TTC549 (cell line): ENCODE measurements at regions not wholly inside any gene's neighbourhood (a gene's known extent, or its start where the extent isn't known, plus 50 kb on each side); places are given as distances from the start of the nearest gene placed in this dataset.

Source experiments
- FAIRE-seq: peaks from 2 replicates; lab custom pipeline; 2012; peaks lifted over from hg19 to GRCh38; lab: Jason Lieb, UNC

DNA sequence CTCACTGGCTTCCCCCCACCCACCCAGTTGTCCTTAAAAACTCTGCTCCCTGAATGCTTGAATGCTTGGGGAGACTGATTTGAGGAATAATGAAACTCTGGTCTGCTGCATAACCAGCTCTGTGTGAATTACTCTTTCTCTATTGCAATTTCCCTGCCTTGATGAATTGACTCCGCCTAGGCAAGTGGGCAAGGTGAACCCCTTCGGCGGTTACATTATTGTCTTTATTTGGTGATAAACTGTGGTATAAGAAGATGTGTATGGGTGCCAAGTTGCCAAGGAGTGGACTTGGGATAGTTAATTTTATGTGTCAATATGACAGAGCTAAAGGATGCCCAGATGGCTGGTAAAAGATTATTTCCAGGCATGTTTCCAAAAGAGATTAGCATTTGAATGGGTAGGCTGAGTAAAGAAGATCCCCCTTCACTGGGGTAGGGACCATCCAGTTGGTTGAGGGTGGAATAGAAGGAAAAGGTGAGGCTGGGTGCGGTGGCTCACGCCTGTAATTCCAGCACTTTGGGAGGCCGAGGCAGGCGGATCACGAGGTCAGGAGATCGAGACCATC lies 98.5 kb upstream of the HAAO start:
- no peak for FAIRE-seq

GRCh38 chr2:42888321-42889245 lies 96.2 kb upstream of the HAAO start:
- no peak for FAIRE-seq

DNA sequence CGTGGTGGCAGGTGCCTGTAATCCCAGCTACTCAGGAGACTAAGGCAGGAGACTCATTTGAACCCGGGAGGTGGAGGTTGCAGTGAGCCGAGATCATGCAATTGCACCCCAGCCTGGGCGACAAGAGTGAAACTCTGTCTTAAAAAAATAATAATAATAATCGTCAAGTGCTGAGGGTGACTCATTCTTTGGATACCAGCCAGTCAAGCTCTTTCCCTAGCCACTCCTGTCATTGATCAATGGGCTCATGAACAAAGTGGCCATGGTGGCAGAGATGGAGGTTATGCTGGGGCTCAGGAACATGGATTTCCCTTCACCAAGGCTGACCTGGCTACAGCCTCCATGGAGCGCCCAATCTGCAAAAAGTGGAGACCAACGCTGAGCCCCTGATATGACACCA lies 94.5 kb upstream of the HAAO start:
- no peak for FAIRE-seq

DNA sequence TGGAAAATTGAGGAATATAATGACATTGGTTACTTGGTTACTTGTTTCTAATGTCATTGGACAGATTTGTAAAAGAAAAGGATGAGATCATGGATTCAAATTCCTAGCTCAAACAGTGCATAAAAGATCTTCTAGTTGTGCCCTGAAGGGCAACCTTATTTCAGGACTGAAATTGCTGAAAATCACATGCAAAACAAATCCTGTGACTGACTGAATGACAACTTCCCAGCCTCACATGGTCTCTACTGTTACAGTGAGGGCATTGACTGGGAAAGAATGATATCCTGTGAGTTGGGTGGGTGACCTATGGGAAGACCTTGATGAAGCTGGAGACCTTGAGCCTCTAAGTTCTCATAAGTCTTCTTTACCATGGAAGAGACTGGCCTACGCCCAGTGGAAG lies 90.4 kb upstream of the HAAO start:
- FAIRE-seq = no peak

- FAIRE-seq = no peak
Measured at GRCh38 chr2:42881732-42882131, 89.3 kb upstream of the HAAO start.

GRCh38 chr2:42880738-42881690 lies 88.6 kb upstream of the HAAO start:
- FAIRE-seq = no peak

- no peak for FAIRE-seq
Measured at GRCh38 chr2:42879913-42880737, 87.7 kb upstream of the HAAO start.

GRCh38 chr2:42879121-42879705 lies 86.8 kb upstream of the HAAO start:
- FAIRE-seq = no peak

GRCh38 chr2:42878581-42878980 lies 86.2 kb upstream of the HAAO start:
- no peak for FAIRE-seq

DNA sequence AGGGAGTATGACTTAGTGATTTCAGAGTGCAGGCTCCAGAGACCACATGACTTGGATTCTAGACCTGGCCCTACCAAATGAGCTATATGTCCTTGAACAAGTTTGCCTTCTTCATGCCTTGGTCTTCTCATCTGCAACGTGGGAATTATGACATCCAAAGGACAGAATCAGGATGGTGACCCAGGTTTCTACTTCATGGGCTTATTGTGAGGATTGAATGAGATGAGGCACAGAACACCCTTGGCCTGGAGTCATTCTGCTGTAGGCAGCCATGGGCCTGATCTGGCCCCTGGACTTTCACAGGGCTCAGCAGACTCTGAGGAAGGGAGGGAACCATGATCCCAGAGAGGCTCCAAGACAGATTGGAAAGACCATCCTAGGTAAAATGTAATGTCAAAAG lies 85.6 kb upstream of the HAAO start:
- FAIRE-seq = no peak

DNA sequence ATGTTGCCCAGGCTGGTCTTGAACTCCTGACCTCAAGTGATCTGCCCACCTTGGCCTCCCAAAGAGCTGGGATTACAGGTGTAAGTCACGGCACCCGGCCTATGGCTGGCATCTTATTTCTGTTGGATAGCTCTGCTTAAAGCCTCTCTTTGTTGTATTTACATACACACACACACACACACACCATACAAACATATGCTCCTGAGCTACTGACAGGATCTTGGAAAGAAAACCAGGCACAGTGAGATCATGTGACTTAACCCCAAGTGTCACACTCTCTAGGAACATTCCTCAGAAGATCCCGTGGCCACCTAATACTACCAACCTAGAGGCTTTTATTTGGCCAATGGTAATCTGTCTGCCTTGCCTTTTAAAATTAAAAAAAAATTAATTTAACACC lies 85.1 kb upstream of the HAAO start:
- no peak for FAIRE-seq

DNA sequence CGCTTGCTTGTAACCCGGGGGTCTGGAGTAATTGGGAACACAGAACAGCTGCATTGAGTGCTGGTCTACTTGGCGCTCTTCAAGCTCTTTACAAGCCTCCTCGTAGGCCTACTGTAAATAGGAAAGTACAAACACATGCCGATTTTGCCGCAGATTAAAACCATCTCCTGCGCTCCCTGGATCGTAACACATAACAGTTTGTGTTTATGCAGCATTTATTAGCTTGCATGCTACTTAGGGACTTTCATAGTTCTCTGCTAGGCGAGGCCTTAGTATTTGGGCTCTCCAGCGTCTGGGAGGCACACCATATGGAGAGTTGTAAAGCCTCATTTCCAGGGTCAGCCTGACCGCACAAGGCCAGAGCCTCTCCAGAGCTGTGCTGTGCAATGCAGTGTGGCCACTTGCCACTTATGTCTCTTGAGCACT lies 84.0 kb upstream of the HAAO start:
- no peak for FAIRE-seq

DNA sequence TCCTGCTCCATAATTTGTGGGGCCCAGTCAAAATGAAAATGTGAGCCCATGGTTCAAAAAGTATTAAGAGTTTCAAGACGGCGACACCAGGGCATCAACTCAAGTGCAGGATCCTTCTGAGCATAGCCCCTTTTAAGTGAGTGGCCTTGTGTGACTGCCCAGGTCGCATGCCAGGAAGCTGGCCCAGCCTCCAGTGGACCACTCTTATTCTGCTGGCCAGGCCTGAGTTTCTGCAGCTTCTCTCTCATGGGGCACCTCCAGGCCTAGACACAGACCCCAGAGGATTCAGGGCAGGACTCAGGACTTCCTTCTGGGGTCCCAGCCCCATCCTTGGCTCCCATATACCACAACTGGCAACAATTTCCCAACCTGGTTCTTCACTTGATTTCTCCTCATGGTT lies 83.5 kb upstream of the HAAO start:
- no peak for FAIRE-seq

DNA sequence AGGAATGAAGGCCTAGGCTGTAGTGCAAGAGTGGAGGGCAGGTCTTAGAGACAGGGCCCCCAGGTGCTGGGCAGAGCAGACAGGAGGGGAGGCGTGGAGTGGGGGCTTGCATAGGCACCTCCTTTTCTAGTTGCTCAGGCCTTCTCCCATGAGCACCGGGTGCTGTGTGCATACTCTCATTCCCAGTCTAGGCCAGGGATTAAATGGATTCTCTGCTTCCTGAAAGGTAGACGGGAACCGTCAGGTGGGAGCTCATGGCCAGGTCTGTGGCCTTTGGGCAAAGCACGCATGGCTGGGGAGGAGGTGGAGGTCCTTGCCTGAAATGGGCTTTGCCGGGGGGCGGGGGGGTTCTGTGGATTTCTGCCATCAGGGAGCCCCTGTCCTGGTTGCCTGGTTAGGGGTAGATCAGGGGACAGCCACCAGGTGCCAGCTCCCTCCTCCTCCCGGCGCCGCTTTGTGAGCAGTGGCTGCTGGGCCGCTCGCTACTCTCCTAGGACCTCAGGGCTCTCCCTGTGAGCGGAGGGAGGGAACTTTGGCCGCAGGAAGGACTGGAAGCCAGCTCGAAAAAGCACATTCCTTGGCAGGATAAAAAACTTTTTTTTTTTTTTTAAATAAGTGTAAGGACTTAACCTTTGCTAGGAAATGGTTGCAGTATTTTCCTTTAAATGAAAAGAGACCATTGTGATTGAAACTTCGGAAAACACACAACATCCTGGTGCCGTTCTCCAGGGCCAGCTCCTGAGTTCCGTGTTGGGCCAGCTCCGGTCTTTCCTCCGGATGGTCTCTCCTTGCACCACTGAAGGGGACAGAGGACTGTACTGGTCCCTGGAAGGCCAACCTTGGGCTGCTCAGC lies 82.8 kb upstream of the HAAO start:
- no peak for FAIRE-seq

DNA sequence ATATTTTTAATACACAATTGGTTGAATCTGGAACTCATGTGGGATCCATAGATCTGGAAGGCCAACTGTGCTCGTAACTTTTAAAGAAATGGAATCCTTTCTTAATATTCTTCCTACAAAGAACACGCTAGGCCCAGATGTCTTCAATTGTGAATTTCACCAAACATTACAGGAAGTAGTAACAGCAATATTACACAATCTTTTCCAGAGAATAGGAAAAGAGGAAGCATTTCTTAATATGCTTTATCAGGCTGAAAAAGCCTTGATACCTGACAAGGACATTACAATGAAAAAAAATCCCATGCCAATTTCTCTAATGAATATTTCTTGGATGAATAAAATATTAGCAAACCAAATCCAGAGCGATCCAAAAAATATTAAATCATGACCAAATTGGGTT lies 80.3 kb upstream of the HAAO start:
- FAIRE-seq = no peak

DNA sequence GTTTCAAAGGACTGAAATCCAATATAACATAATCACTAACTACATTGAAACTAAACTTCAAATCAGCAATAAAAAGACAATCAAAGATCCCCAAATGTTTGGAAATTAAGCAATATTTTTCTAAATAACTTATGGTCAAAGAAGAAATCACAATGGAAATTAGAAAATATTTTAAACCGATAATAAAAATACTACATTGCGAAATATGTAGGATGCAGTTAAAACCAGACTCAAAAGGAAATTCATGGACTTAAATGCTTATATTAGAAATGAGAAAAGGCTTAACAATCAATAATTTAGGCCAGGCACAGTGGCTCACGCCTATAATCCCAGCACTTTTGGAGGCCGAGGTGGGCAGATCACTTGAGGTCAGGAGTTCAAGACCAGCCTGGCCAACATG lies 79.0 kb upstream of the HAAO start:
- no peak for FAIRE-seq

GRCh38 chr2:42868874-42869273 lies 76.5 kb upstream of the HAAO start:
- peak; percentile 50 for FAIRE-seq

DNA sequence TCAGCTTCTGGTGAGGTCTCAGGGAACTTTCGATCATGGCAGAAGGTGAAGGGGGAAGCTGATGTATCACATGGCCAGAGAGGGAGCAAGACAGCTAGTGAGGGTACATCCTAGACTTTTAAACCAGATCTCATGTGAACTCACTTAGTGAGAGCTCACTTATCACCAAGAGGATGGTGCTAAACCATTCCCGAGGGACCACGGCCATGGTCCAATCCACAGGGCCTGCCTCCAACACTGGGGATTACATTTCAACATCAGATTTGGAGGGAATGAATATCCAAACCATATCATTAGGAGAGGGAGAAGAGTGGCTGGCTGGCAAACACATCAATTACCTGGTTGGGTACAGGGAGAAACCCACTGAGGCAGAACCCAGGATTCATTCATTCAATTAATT lies 75.7 kb upstream of the HAAO start:
- no peak for FAIRE-seq

DNA sequence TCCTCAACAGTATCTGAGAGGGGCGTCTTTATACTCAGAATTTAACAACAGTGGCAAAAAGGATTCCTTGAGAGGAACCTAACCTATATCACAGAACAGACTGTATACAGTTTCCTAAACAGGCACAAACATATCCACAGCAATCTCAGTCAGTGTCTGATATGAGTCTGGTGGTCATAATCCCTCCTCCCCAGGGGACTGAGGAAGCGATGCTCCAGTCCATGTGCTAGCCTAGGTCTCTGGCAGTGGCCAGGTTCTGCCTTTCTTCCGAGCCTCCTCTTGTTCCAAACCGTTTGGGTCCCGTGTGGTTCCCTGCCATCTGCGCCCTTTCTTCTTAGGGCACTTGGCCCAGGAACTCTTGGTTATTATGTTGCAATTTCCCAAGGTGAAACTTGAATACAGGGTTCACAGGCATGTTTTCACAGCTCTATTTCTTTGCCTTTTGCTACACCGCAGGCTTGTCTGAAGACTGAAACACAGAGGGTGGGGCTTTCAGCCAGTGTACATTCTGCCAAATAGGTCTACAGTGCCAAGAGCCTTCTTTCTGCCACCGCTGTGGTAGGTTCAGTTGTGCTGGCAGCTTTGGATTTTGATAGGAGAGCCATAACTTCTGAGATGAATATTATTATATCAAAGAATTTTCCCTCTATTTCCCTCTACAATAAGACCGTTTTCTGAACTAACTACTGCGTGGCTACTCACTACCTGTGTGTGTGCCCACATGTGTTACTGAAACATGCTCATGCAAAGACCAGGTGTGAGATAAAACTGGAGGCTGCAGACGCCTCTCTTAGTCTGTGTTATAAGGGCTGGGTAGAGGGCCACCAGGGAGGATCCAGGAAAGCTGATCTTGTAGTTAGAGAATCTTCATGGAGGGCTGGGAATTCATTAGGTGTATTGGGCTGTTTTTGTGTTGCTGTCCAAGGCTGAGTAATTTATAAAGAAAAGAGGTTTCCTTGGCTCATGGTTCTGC lies 75.0 kb upstream of the HAAO start:
- no peak for FAIRE-seq
